Left renal pelvis (tissue), 4 donors: ENCODE measurements at regions not wholly inside any gene's neighbourhood (a gene's known extent, or its start where the extent isn't known, plus 50 kb on each side); places are given as distances from the start of the nearest gene placed in this dataset.
A peak's percentile ranks its signal among the peaks of the same experiment; 100 is the strongest.
"Not testable (repeated sequence)": the region's sequence is repeated elsewhere in the genome, so short reads cannot be mapped to it uniquely, and the experiment has no call there.

ENCODE experiments used
- DNase-seq, 4 donors: peaks; one replicate each; pipeline ENCODE4 v3.0.0-alpha.2; 2013; ENCODE audit warnings: low read depth in 4 of 4, low spot score in 3 of 4

DNA sequence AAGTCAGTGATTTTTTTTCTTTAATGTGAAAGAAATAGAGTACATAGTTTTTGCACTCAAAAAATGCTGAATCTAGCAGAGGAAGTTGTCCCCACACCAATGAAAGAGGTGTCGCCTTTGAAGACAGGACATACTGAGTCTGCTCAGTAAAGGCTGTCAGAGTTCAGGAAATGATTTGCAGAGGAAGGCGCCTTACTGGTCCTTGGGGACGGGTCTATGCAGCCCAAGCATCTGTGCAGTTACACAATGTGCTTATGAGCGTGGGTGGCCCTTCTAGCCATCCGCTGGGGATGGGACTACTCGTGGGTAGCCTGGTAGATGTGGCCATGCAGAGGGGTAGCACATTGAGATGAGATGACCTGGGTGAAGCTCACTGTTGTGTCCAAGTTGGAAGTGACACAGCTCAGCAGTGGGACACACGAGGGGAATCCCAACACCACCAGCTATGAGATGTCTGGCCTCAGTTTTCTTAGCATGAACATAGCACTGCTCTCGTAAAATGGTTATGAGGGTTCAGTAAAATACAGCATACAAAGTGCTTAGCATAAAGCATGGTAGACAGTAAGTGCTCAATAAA lies 116.5 kb upstream of the RBPJ start:
- no peak for DNase-seq

DNA sequence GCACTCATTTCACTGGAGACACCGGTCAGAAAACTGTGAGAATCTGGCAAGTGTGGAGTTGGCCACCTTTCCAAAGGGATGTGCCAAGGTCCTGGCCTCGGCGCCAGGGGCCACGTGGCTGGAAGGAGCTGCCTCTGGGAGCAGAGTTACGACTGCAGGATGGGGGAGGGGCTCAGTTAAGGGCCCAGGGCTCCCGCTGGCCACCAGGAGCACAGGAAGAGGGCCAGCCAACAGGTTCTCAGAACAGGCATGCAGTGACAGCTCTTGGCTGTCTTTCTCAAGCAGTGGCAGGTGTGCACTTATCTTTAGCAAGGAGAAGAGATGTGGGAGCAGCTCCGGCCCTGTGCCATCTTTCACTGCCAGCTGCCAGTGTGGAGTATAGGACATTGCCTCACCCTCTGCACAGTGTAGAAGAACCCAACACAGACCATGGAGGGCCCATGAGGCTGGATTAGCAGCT lies 115.9 kb upstream of the RBPJ start:
- DNase-seq = no peak

DNA sequence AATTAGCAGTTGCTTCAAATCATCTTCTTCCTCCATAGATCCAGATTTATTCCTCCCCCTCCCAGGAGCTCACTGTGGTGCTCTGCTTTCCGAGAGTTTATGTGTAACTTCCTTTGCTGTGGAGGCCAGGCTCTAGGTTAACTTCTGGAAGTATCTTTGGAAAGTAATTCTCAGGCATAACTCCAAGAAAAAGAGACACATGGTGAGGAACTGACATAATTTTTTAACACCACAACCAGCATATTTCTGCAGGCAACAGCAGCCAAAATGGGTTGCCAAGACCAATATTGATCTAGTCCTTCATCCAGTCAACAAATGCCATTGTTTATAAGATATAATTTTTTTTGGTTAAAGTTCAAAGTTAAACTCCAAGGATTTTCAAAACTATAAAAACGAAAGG lies 114.5 kb upstream of the RBPJ start:
- peak; percentile 50 to 55 (median 52) for DNase-seq

DNA sequence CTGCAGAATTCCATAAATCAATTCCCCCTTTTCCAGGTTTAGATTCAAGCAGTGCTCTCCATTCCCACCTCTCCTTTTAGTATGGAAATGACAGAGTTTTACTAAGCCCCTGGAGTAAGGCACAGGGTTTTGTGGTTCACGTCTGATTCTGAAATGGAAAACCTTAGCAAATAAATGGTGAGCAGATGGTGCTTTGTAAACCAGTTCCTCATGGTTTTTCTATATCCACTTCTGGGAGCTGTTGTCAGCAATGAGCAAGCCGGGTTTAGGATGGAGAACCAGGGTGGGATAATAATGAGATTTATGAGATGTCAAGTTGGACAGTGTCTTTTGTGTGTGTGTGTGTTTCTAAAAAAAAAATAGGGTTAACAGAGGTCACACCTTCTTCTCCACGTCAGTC lies 113.8 kb upstream of the RBPJ start:
- DNase-seq = no peak

DNA sequence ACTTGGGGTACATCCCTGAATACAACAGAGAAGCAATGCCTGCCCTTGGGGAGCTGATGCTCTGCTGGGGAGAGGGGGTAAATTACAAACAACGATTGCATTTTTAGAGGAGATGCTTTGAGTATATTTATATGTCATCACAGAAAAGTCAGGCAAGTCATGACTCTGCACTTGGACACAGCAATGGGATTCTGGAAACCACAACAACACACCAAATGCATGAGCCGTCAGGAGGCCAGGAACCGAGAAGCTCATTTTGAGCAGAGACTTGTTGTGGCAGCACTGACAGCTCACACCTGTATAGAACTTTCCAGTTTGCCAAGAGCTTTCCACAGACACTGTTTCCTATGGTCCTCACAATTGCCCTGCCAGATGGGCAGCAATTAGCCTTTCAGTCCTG lies 113.2 kb upstream of the RBPJ start:
- no peak for DNase-seq

DNA sequence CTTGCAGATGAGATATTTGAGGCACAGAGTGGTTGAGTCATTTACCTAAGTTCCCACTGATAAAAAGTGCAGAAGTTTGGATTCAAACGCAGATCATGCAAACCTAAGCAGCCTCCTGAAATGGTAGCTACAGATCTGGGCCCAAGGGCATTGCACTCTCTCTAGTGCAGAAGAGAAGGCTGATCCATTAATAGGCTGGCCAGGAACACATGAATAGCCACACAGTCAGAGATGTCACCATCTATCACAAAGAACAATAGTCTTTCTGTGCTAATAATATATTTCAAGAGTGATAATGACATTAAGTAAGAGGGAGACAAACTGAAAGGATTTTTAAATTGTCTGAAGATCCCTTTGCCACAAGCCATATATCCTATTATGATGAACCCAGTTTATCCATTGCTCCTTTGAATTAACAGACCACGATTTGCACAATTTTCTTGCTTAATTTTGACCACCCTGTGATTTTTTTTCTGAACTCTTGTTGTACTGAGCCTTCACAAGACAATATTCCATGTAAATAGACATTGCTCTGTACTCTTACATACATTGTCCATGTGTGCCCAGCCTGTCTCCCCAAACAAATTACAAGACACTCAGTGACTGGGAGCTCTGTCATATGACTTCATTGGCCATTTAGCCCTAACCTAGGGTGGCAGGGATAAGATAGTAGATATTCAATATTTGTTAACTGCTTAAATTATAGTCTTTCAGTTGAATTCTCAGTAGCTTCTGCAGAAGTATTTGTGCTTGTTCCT lies 112.4 kb upstream of the RBPJ start:
- DNase-seq = no peak

DNA sequence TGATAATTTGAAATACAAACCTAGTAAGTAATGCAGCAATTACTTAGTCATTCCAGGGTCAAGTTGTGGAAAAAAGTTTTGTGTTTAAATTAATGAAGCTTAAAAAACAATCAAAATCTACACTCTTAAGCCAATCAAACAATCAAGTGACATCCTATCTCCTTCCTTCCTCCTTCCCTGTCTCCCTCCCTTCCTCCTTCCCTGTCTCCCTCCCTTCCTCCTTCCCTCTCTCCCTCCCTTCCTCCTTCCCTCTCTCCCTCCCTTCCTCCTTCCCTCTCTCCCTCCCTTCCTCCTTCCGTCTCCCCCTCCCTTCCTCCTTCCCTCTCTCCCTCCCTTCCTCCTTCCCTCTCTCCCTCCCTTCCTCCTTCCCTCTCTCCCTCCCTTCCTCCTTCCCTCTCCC lies 111.4 kb upstream of the RBPJ start:
- not testable (repeated sequence) for DNase-seq

DNA sequence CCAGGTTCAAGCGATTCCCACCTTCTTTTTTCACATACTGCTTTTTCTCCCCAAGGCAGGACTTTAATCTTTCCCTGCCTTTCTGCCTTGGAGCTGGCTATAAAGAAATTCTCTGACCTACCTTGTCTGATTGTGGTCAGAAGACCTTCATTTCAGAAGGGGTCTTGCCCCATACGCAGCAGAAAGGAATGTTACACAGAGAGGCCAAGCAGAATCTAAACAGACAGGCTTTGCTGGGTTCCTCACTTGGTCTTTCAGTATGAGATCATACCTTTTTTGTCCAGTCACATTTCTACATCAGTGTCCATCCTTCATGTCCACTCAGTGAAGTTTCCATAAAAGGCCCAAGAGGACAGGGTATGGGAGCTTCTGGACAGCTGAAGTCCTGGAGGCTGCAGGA lies 108.3 kb upstream of the RBPJ start:
- DNase-seq = no peak

DNA sequence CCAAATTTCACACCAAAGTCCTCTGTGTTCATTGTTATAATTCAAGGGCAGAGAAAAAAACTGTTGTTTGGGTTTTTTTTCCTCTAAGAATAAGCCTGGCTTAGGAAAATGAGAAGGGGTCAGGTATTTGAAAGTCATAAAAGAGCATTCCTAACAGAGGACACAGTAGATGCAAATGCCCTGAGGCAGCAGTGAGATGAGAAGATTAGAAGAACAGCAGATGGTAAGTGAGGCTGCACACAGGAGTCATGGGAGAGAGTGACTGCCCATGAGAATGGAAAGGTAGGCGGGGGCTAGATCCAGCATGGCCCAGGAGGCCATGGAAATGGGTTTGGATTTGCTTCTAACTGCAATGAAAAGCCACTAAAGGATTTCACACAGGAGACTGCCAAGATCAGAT lies 107.5 kb upstream of the RBPJ start:
- DNase-seq = no peak

DNA sequence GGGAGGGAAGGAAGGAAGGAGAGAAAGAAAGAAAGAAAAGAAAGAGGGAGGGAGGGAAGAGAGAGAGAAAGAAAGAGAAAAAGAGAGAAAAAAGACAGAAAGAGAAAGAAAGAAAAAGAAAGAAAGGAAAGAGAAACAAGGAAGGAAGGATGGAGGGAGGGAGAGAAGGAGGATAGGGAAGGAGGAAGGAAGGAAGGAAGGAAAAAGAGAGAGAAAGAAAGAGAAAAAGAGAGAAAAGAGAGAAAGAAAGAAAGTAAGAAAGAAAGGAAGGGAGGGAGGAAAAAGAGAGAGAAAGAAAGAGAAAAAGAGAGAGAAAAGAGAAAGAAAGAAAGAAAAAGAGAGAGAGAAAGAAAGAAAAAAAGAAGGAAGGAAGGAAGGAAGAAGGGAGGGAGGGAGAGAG lies 105.8 kb upstream of the RBPJ start:
- no peak for DNase-seq

DNA sequence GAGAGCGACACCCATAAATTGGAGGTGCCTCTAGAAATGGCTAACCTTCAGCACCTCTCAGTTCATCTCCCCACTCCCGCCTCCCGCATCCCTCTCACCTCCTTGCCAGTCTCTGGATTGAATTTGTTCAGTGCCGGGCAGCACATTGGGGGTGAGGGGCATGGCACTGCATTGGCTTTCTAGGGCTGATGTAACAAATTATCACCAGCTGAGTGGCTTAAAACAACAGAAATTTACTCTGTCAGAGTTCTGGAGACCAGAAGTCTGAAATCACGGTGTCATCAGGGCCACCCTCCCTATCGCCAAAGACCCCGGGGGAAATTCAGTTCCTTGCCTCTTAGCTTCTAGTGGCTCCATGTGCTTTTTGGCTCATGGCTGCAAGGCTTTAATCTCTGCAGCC lies 105.1 kb upstream of the RBPJ start:
- no peak for DNase-seq

DNA sequence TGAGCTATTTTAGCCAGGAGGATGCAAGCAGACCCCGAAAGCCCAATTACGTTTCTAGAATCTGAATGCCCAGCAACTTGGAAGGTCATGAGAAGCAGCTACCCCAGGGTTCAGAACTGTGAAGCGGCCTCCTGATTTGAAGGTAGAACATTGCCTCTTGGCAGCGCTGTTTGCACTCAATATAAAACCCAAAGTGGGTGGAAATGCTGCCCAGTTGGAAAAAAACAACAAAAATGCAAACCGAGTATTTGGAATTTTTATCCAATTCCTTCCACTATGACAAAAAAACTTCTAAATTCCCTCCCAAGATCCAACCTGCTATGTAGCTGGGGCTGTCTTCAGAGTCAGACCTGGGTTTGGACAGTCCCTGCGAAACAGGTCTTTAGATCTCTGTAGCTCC lies 103.3 kb upstream of the RBPJ start:
- DNase-seq = no peak

DNA sequence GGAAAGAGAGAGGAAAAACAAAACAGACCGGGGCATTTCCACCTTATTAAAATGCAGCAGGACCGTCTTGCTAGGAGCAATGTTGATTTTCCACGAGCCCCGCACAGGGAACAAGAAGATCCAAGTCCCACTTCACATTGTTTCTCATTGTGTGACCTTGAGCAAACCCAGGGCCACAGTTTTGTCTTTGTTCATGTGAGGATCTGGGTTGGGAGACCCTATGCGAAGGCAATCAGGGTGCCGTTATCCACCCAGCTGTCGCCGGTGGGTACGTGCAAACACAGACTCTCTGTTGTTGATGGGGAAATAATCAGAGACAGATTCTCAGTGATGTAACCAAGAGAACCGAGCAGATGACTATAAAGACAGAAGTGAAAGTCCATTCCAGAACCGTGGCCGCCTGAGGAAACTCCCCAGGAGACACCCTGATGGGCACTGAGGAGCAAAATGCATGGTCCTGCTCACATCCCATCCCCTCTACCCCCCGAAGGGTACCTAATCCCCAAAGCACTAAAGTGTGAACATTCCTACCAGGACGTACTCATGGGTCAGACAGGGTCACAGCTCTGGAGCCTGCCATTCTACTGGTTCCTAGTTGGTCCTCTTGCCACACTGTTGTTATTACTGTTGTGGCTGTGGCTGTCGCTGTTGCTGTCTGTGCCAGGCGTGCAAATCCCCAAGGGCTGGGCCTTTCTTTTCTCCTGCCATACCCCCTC lies 102.7 kb upstream of the RBPJ start:
- DNase-seq = no peak

DNA sequence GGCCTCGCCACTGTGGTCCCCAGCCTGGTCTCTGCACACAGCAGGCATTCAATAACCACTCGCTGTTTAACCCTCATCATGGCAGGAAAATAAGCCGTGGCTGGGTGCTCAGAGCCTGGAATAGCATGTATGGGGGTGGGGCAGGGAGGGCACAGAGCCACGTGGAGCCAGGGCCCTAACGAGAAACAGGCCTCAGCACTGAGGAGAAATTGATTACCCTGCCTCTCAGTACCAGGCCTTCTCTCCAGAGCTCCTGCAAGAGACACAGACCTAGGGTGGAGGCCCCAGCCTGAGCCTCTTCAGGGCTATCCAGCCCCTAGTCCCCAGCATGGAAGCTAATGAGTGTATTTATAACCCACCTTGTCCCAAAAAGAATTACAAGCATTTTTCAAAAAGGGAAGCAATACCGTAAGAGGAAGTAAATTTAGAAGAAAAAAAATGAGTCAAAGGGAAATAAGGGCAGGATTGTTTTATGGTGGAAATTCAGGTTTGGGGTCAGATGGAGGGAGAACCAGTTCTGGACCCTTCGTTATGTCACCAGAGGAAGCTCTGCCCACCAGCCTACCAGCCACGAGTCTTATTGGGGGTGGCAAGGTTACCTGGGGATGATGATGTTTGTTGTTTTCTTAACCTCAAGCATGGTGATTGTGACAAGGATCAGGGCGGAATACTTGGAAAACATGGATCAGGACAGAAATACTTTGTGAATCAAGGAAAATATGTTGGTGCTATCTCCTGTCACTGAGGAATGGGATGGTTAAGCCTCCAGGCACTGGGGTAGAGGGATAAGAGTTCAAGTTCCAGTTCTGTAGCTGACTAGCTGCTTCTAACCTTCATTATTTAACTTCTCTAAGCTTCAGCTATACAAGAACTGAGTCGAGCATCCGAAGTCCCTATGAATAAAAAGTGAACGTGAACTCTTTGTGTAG lies 101.9 kb upstream of the RBPJ start:
- DNase-seq = no peak

DNA sequence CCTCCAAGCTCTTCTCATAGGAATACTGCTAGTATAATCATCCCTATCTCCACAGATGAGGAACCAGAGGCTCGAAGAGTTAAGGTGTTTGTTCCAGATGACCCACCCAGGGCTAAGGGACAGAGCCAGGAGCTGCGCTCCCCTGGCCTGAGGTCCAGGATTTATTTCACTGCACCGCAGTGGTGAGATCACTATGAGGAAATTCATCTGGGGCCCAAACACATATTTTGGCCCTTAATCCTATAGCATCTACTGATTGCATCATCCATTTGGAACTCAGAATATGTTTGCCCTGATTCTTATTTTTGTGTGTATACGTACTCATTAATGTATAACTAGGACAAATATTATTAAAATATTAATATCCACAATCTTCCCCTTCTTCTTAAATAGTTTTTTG lies 100.1 kb upstream of the RBPJ start:
- DNase-seq = no peak

DNA sequence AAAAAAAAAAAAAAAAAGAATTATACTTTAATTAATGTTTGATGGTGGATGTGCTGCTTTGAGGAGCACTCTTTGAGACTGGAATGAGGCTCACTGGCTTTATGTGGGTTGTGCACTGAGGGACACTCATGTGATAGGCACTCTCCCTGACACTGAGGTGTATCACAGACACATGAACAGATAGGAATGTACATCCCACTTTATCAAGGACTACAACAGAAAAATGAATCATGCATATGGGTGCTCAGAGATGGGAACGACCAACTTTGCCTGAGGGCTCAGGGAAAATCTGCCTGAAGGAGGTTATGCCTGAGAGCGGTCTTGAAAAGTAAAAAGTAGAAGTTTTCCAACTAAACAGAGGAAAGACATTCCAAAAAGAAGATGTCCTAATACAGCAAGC lies 97.7 kb upstream of the RBPJ start:
- no peak for DNase-seq

DNA sequence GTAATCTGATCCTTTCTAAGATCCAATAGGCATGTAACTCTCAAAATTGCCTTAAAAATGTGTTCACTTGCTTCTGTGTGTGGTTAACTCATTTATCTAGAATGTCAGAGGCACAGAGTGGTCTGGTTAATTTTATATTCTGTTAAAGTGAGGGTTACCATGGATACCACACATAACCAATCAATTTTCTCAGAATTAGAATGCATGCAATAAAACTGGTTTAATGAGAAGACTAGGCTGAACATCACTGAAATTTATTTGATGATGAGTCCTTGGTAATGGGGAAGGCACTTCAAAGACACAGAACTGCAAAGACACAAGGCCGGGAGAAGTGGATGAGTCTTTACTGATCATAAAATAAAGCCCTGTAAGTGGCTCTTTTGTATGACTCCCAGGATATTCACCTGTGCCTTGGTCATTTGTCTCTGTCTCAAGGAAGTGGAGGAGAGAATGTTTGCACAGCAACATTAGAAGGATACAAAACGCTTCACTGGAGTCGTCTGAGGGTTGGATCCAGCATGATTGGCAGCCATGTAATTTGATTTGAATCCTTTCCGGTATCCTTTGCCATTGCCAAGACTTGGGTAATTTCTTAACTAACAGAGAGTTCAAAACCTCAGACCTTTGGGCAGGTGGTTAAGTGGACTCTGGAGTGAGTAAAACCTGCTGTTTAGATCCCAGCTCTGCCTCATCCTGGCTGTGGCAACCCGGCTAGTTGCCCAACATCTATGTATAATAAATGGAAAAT lies 94.0 kb upstream of the RBPJ start:
- peak in 3 of 4 donors; percentile 36 to 72 (median 39) for DNase-seq

DNA sequence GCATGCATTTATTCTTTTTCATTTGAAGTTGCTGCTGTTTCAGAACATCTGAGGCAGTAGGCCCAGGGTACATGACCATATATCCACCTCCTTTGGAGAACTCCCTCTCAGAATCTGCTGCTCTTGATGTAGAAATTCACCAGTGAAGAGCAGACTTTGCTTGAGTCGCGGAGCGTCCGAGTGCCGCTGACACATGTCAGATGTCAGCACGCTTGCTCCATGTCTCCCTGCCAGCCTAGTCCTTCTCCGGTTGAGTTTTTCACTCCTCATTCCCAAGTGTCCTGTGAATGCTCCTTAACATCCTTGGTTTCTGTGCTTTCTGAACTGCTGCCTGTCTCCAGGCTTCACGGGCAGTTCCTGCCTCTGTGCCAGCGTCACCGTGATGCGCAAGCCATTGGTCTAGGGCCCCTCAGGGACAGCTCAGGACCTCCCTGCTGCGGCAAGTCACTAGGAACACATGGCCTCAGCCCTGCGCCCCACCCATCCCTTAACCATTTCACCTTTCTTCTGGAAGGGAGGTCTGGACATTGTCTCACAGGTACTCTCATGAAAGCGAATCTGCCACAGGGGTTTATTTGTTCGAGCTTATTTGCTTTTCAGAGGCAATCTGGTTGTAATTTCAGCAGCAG lies 93.1 kb upstream of the RBPJ start:
- no peak for DNase-seq

DNA sequence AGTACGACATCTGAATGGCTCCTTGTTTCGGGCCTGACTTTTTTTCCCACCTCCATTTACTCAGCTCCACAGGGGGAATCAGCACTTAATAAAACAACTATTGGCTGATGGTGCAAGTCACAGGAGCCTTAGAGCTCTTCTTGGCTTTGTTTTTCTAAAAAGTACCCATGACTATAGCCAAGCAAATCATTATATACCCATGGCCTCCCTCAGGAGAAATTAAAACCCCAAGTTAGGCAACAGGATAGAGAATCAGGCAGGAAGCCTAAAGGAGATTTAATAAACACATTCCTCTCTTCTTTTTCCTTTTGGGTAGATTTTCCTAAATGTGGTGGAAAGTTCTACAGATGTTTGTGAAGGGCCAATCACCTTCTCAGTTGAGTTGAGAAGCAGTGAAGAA lies 91.9 kb upstream of the RBPJ start:
- DNase-seq = no peak

DNA sequence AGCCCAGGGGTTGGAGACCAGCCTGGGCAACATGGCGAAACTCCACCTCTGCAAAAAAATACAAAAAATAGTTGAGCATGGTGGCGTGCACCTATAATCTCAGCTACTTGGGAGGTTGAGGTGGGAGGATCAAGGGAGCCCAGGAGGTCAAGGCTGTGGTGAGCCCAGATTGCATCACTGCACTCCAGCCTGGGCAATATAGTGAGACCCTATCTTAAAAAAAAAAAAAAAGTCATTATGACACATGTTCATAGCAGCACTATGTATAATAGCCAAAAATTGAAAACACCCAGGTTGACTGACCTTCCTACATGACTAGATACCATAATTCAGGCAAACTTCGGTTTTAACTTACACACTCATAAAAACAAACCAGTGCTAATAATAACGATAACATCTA lies 90.8 kb upstream of the RBPJ start:
- DNase-seq = no peak
